ENCODE measurements at regions not wholly inside any gene's neighbourhood (a gene's known extent, or its start where the extent isn't known, plus 50 kb on each side); places are given as distances from the start of the nearest gene placed in this dataset.
"Not testable (repeated sequence)": the region's sequence is repeated elsewhere in the genome, so short reads cannot be mapped to it uniquely, and the experiment has no call there.

- no peak for DNase-seq
Observed at GRCh38 chr9:18037981-18038380, 436.0 kb upstream of the ADAMTSL1 start.

DNA sequence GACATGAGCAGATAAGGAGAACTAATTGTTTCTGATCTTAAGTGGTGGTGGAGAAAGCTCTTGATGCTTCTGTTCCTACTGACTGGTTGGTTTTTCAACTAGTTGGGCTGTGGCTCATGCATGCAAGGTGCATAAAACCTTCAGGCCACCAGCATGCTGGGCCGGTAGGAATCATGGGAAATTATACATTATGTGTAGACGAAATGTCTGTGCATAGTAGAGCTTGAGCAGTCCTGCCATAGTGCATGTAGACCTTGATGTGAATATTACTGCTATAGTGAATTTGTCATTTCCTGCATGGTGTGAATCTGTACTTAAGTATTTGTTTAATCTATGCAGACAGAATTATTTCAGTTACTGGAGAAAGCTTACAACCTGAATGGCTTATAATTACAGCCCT, 433.6 kb upstream of the ADAMTSL1 start:
- no peak for DNase-seq

- no peak for DNase-seq
Observed at GRCh38 chr9:18043978-18044377, 430.0 kb upstream of the ADAMTSL1 start.

- DNase-seq: no peak
Observed at GRCh38 chr9:18045326-18045725, 428.6 kb upstream of the ADAMTSL1 start.

DNA sequence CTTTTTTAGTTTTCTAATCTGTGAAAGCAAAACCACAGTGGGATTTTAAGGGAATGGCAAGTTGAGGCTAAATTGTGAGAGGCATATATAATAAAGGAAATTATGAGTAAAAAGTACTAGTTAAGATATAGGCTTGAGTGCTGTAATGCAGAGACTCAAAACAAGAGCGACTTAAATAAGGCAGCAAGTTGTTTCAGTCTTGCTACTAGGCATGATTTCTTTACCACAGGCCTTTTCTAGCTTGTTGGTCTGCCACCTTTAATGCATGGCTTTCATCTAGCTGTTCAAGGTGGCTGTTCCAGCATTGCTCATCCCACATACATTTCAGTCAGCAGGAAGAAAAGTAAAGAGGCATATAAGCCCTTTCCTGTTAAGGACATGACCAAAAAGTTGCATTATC, 427.9 kb upstream of the ADAMTSL1 start:
- DNase-seq: no peak

DNA sequence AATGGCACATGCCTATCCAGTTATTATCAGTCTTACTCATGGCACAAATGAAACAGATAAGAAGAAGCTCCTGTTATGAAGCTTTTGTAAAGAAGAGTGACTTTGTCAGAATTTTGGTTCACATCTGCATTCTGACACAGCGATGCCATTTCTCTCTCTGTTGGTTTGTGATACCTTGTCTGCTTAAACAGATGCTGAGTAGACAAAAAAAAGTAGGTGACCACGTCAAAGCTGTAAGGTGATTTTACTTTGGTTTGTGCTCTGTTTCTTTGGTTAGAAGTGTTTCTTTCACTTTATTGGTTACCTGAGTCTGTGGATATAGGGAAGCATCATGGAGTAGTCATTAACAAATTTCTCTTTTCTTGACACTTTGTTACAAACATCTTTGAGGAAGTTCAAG, 422.3 kb upstream of the ADAMTSL1 start:
- DNase-seq: no peak

DNA sequence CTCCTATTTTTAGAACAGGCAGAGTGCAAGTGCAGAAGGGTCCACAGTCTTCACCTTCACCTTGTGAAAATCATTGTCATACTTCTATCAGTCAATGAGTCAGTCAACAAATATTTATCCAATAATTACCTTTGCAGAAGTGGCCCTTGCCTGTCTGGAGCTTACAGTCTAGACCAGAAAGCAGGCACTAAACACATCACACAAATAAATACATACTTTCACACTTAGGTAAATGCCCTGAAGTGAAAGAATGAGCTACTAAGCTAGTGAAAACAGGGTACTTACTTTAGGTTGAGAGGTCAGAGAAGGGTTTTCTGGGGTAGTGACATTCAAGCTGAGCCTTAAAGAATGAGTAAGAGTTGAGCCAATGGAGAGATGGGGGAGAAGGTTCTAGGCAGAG, 421.9 kb upstream of the ADAMTSL1 start:
- no peak for DNase-seq

DNA sequence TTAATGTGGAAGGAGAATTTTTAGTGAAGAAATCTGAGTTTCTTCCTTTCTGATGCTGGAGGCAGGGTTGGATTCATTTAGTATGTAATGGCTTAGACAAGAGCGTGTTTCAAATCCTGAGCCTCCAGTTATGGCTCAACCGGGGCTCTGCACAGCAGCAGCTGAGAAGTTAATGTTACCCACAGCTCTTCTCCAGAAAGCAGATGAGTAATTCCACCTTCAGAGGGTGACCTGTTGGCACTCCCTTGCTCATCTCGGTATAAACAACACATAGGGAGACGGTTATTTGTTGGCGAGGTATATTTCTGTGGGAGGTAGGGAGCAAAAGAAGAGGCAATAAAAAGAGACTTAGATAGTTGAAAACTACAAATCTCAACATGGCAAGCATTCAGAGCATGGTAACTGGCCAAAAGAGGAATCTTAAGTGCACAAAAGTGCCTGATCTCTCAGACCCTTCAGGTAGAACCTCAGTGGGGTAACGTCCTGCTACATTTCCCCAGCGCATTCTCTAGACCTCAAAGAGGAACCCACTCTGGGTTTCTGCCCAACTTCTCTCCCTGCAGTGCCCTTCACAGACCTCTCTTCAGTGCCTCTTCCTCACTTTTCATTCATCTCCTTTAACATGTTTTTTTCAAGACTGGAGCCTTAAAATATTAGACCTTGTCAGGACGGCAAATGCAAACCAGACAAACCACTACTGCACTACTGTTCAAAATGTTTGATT, 417.5 kb upstream of the ADAMTSL1 start:
- no peak for DNase-seq

DNA sequence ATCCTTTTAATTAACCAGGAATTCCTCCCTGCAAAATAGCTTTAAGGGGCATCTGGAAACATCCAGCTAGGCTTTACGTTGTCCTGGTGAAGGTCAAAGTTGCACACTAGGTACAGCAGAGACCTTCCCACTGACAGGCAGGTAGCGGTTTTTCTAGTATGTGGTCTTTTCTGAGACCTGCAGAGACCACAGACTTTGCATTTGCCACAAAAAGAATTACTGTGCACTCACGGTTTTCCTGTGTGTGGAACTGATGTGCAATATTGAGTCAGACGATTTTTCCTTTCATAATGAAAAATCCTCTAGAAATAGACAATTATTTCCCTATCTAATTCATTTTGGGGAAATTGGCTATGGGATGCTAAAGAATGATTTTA, 417.0 kb upstream of the ADAMTSL1 start:
- no peak for DNase-seq

- DNase-seq: no peak
Observed at GRCh38 chr9:18058564-18059442, 415.1 kb upstream of the ADAMTSL1 start.

DNA sequence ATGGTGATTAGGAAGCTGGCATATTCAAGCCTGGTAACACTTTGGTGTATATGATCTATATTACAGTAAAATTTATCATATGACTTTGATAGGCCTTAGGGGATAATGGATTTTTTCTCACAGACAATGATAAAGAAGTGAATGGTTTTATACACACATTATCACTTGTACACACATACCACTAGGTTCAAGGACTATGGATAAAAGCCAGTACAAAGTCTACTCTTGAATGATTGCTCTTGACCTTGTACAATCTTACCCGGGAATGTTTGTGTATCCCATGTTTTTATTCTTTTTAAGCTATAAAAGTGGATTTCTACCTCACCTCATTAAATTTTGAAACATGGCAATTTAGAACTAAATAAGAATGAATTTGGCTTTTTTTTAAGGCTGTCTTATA, 414.5 kb upstream of the ADAMTSL1 start:
- DNase-seq: no peak

DNA sequence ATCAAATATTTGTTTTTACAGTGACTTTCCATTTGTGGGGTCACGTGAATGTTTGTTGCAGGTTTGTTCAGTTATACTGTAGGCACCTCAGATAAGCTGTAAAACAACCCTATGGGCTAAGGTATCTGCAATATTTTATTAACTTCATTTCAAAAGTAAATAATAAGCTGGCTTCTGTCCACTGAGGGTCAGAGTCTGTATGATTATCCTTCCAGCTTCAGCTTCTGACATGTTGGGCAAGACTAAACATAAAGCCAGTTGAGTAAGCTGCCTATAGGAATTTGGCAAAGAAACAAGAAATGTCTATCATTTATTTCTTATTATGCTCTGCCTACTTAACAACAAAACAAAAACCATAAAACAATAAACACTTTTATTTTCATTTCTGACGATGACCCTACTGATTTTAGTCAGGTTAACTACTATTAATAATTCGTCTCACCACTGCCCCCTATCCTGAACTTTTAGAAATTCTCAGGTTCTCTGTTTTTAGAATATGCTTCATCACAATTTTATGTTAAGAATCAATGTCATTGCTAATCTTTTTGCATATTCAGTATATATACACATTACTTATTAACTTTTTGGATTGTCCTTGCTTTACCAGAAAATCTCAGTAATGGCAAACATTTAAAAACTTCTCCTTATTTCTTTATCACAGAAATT, 413.6 kb upstream of the ADAMTSL1 start:
- no peak for DNase-seq

DNA sequence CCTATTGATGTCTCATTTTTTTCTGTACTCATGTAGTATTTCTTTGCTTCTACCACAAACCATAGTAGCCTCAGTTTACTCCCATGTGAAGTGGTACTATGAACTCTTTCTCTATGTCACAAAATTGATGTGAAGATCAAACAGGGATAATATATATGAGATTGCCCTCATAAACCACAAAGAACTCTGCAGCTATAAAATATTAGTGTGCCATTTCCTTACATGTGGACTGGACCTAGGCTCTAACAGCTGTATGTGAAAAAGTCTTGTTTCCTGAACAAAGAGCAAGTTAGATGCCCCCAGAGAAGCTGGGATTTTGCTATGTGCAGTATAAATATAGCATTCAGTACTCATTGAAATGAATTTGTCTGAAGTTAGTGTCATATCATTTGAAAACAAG, 412.6 kb upstream of the ADAMTSL1 start:
- no peak for DNase-seq

- no peak for DNase-seq
Observed at GRCh38 chr9:18061856-18062255, 412.1 kb upstream of the ADAMTSL1 start.

DNA sequence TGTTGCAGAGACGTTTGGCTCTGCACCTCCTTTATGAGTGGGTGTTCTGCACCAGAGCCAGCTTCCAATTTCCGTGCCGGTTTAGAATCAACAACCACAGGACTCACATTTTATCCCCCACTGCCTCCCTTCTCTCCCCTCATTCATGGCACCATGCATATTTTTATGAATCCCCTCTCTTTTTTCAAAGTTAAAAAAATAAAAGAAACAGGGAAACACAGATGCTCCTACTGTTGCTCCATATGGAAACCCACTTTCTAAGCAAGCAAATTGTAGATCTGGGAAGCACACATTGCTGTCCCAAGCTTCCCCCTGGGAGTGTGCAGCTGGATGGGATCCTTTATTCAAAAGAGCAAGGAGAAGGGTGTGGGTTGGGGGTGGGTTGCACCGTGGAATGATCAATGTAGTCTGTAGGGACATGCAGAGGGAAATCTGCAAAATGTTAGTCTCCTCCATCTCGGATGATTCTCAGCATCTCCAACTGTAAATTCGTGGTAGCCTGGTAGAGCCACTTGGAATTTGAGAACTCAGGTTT, 410.0 kb upstream of the ADAMTSL1 start:
- no peak for DNase-seq

- not testable (repeated sequence) for DNase-seq
Observed at GRCh38 chr9:18066608-18067007, 407.3 kb upstream of the ADAMTSL1 start.

DNA sequence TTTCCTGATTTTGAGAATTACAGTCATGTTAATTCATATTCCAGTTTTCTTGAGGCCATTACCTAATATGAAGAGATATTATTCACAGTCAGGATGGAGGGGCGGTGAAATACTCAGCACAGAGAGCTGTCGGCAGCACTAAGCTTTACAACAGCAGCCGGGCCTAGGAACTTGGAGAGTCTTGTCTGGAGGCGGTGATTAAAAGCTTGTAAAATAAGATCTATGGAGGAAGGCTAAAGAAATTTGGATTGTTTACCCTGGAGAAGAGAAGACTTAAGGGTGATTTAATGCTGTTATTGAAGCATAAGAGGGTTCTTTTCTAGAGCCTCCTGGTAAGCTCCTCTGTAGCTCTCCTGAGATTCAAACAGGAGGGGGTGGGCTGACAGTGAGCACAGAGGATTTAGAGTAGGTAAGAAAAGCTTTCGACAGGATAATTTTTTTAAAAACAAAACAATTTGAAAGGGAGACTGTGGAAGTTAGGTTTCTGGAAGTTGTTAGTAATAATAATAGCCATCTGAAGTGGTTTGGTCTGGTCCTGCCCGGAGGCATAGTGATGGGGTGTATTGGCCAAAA, 406.3 kb upstream of the ADAMTSL1 start:
- DNase-seq: no peak

DNA sequence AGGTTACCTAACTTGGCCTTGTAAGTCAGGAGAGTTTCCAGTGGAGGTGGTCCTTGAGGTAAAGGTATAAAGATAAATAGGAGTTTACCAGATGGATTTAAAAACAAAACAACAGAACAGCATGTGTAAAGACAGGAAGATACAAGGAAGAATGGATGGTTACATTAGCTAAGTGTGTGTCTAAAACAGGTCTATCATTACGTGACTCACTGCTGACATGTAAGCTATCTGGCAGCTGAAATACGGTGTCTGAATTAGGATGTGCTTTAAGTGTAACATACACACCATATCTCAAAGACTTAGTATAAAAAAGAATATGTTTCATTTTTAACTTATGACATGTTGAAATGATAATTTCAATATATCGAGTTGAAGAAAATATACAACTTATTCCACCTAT, 405.1 kb upstream of the ADAMTSL1 start:
- DNase-seq: no peak

- DNase-seq: no peak
Observed at GRCh38 chr9:18071651-18072060, 402.3 kb upstream of the ADAMTSL1 start.

DNA sequence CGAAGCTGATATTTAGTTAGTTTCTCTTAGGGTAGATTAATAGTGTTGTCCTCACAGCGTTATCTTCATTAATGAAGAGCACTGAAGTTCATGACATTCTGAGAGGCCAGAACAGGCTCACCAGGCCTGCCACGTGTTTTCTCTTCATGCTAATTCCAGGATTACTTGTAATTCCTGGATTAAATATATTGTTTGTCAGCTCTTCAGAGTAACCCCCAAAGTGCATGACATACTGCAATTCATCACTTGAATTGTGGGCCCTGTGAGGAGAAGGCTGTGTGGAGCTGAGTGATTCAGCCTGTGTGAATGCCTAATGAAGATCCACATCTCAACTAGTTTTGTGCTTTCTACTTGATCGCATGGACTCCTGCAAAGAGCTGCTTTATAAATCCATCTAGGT, 401.0 kb upstream of the ADAMTSL1 start:
- no peak for DNase-seq

GRCh38 chr9:18074041-18074440, 399.9 kb upstream of the ADAMTSL1 start:
- no peak for DNase-seq

- DNase-seq: no peak
Observed at GRCh38 chr9:18075253-18075952, 398.6 kb upstream of the ADAMTSL1 start.
